Gastroesophageal sphincter (tissue), 4 donors: ENCODE measurements at regions not wholly inside any gene's neighbourhood (a gene's known extent, or its start where the extent isn't known, plus 50 kb on each side); places are given as distances from the start of the nearest gene placed in this dataset.

Source experiments
- ATAC-seq: fragments of 150-250 bp; one replicate; pipeline ENCODE4 v1.9.1; 2016; ENCODE audit warnings: mild to moderate bottlenecking, moderate library complexity
- H3K27ac ChIP-seq, 4 donors: fragments of 200-600 bp; sonication (generic) in 3 of 4; 1 replicate in 3 of 4; 2 replicates in 1 of 4; pipeline ENCODE4 v1.5.1; 2016 to 2019
- H3K27me3 ChIP-seq: fragments of 200-600 bp; sonication (generic); one replicate; pipeline ENCODE4 v1.5.1; 2019
- H3K36me3 ChIP-seq, 2 donors: fragments of 200-600 bp; sonication (generic); one replicate each; pipeline ENCODE4 v1.5.1; 2019; ENCODE audit warnings: control low read depth in 1 of 2
- H3K4me1 ChIP-seq, 3 donors: fragments of 200-600 bp; sonication (generic); 1 replicate in 2 of 3; 2 replicates in 1 of 3; pipeline ENCODE4 v1.5.1; 2016 to 2019; ENCODE audit warnings: control low read depth in 2 of 3
- H3K4me3 ChIP-seq, 2 donors: fragments of 200-600 bp; sonication (generic); one replicate each; pipeline ENCODE4 v1.5.1; 2019; ENCODE audit warnings: mild to moderate bottlenecking in 1 of 2, moderate library complexity in 1 of 2
- H3K9me3 ChIP-seq, 3 donors: fragments of 200-600 bp; sonication (generic); one replicate each; pipeline ENCODE4 v1.5.1; 2017 to 2019; ENCODE audit warnings: control low read depth in 2 of 3
- EP300 ChIP-seq: sonication (generic); formaldehyde crosslinking; IDR thresholded peaks from one replicate; pipeline ENCODE4 v1.6.1; 2017; ENCODE audit warnings: antibody characterized with exemption, mild to moderate bottlenecking
- POLR2A ChIP-seq, 2 donors: fragments of 450-650 bp; IDR thresholded peaks; one replicate each; pipeline ENCODE4 v1.6.1; 2017; ENCODE audit warnings: antibody characterized with exemption in 2 of 2, mild to moderate bottlenecking in 2 of 2, moderate library complexity in 1 of 2
- POLR2AphosphoS5 ChIP-seq: sonication (generic); formaldehyde crosslinking; IDR thresholded peaks from one replicate; pipeline ENCODE4 v1.6.1; 2017; ENCODE audit warnings: antibody characterized with exemption
- WGBS, 2 donors: methylation state at CpG; one replicate each; pipeline ENCODE4 v1.1.5; 2018; ENCODE audit warnings: low coverage in 1 of 2; 5-methylcytosine and 5-hydroxymethylcytosine counted together
- TF ChIP-seq, protein P1 (sequence below), 4 experiments: fragments of 200-600 bp in 2 of 4; fragments of 450-650 bp in 2 of 4; sonication (generic) in 1 of 4; IDR thresholded peaks; one replicate each; pipeline ENCODE4 v1.5.1; 2017 to 2019; ENCODE audit warnings: antibody characterized with exemption in 4 of 4, mild to moderate bottlenecking in 2 of 4, moderate library complexity in 2 of 4

- ATAC-seq = no peak
- H3K27ac ChIP-seq = no peak overlapping the region
- TF ChIP-seq POLR2AphosphoS5 (no peak), POLR2A (IDR thresholded peaks at IDR 0.05) (no peak), EP300 (no peak)
- TF ChIP-seq, protein P1, sequence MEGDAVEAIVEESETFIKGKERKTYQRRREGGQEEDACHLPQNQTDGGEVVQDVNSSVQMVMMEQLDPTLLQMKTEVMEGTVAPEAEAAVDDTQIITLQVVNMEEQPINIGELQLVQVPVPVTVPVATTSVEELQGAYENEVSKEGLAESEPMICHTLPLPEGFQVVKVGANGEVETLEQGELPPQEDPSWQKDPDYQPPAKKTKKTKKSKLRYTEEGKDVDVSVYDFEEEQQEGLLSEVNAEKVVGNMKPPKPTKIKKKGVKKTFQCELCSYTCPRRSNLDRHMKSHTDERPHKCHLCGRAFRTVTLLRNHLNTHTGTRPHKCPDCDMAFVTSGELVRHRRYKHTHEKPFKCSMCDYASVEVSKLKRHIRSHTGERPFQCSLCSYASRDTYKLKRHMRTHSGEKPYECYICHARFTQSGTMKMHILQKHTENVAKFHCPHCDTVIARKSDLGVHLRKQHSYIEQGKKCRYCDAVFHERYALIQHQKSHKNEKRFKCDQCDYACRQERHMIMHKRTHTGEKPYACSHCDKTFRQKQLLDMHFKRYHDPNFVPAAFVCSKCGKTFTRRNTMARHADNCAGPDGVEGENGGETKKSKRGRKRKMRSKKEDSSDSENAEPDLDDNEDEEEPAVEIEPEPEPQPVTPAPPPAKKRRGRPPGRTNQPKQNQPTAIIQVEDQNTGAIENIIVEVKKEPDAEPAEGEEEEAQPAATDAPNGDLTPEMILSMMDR (IDR thresholded peaks at IDR 0.05) = no peak
- H3K27me3 ChIP-seq = peaks cover 19% of the 10 kb centered on the region
- WGBS, 2 donors = 42 to 76% methylated on average over 6 to 7 of the region's 7 CpGs
- H3K4me1 ChIP-seq = no peaks in the 10 kb centered on the region
- peaks cover 0 to 4% (median 0%) of the 10 kb centered on the region in 3 donors for H3K9me3 ChIP-seq
- H3K4me3 ChIP-seq = no peak overlapping the region
- H3K36me3 ChIP-seq = no peaks in the 10 kb centered on the region
These were observed 393.0 kb upstream of the SALL3 start for GRCh38 chr18:78586586-78586985.

DNA sequence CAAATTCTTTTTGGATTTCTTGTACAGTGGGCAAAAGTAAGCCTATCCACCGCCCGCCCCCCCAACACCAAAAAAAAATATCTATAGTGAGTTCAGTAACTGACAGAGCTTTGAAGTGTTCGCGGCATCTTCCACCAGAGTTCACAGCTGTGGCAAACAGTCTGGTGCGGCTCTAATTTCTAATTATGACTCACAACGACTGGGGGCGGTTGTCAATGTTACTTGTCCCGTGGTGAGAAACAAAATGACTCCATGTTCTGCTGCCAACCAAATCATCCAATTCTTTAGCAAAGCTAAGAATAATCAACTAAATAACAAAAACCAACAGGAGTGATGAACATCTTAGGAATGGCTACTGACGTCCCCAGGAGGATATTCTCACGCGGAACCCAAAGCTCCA, 392.5 kb upstream of the SALL3 start:
- ATAC-seq = no peak
- Histone ChIP-seq H3K4me3 (no peak overlapping the region), H3K4me1 (no peaks in the 10 kb centered on the region), H3K27me3 (peaks cover 19% of the 10 kb centered on the region), H3K9me3 (peaks cover 0 to 9% (median 0%) of the 10 kb centered on the region in 3 donors), H3K36me3 (no peaks in the 10 kb centered on the region), H3K27ac (no peak overlapping the region)
- WGBS, 2 donors = 40 to 66% methylated on average over 3 to 10 of the region's 11 CpGs
- TF ChIP-seq, protein P1 (IDR thresholded peaks at IDR 0.05) = no peak
- TF ChIP-seq POLR2AphosphoS5 (no peak), POLR2A (IDR thresholded peaks at IDR 0.05) (no peak), EP300 (no peak)

- Histone ChIP-seq H3K27ac (no peak overlapping the region), H3K36me3 (no peaks in the 10 kb centered on the region), H3K4me1 (no peaks in the 10 kb centered on the region), H3K4me3 (no peak overlapping the region), H3K9me3 (peaks cover 0 to 15% (median 0%) of the 10 kb centered on the region in 3 donors), H3K27me3 (peaks cover 19% of the 10 kb centered on the region)
- 71 to 84% methylated on average over 5 to 10 of the region's 24 CpGs for WGBS, 2 donors
- TF ChIP-seq, protein P1 (IDR thresholded peaks at IDR 0.05) = no peak
- TF ChIP-seq EP300 = no peak
- no peak for TF ChIP-seq POLR2A (IDR thresholded peaks at IDR 0.05)
- TF ChIP-seq POLR2AphosphoS5 = no peak
- ATAC-seq = no peak
These were observed 391.7 kb upstream of the SALL3 start for GRCh38 chr18:78587626-78588600.

DNA sequence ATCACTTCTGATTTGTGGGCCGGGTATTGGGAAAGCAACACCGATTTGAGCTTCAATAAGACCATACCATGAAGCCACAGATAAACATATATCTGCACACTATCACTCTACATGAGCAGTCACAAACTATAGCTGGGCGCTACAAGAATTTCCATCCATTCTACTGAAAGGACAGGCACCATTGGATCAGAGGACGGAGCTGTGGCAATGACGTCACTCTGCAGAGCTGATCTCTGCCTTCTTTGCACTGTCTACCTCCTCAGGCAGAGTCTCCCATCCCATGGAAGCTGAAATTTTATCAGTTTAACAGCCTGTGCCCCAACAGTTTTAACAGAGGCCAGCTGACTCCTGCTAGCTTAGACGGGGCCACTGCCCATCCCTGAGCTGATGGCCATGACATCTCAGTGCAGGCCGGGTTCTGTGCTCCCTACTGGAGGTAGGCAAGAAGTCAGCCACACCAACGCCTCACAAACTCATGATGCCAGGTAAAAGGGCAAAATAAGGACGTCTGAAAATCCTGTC, 389.6 kb upstream of the SALL3 start:
- 73 to 93% methylated on average over 3 to 9 of the region's 9 CpGs for WGBS, 2 donors
- no peak for ATAC-seq
- H3K4me1 ChIP-seq = no peaks in the 10 kb centered on the region
- no peak overlapping the region for H3K27ac ChIP-seq
- H3K9me3 ChIP-seq = peaks cover 0 to 31% (median 0%) of the 10 kb centered on the region in 3 donors
- no peaks in the 10 kb centered on the region for H3K36me3 ChIP-seq
- H3K4me3 ChIP-seq = no peak overlapping the region
- TF ChIP-seq, protein P1 (IDR thresholded peaks at IDR 0.05) = no peak
- no peak for TF ChIP-seq EP300
- no peak for TF ChIP-seq POLR2A (IDR thresholded peaks at IDR 0.05)
- no peak for TF ChIP-seq POLR2AphosphoS5
- peaks cover 16% of the 10 kb centered on the region for H3K27me3 ChIP-seq
